ENCODE measurements at regions not wholly inside any gene's neighbourhood (a gene's known extent, or its start where the extent isn't known, plus 50 kb on each side); places are given as distances from the start of the nearest gene placed in this dataset.

DNA sequence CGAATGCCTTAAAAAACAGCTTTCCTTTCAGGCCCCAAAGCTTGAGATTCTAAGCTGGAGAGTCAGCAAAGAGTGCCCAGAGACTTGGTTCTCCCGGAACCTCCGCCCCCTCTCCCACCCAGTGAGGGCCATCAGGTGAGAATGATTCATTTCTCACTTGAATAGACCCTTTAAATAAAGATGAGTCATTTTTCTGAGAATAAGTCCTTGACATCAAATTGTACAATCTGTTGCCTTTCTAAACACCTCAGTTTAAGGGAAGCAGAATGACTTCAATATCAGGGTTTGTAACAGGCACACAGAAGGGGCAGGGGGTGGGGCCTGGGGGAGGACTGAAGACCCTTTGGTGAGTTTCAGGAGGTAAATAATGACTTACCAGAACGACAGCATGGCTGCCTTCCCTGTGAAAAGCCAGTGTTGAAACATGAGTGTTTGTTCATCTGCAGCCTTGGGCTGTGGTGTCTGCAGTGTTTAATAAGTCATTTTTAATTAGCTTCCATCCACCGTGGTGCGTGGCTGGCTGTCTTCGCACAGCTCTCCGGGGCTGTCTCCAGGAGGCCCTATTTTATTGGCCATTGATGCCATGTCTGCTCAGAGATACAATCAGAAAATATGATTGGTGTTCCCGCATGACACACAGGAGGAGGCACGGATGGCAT is 134.9 kb upstream of the ZNF236 start (continued):
- TF ChIP-seq ARNTL (CRISPR knock-in tag; IDR thresholded peaks at IDR 0.05; ENCODE audit: borderline replicate concordance, low read depth): no peak

DNA sequence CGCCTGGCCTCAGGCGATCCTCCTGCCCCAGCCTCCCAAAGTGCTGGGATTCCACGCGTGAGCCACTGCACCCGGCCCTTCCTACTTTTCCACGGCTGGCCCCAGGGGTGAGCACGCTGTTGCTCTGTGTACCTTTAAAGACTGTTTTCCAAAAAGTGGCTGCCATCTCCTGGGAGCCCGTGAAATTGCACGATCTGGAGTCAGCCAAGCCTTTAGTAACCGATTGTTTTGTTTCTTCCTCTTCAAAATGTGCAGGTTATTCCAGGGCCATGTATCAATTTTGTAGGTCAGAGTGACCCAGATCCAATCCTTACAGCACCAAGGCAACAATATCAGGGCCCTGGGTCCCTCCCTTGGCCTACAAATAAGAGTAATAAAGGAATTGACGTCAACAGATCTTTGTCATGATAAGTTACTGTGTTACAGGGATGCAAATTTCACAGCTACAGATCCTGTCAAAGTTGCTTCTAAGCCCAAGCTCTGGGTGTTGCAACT is 135.6 kb upstream of the ZNF236 start:
- no peak for TF ChIP-seq ZC3H10 (CRISPR knock-in tag; IDR thresholded peaks at IDR 0.05)
- TF ChIP-seq, protein P1, sequence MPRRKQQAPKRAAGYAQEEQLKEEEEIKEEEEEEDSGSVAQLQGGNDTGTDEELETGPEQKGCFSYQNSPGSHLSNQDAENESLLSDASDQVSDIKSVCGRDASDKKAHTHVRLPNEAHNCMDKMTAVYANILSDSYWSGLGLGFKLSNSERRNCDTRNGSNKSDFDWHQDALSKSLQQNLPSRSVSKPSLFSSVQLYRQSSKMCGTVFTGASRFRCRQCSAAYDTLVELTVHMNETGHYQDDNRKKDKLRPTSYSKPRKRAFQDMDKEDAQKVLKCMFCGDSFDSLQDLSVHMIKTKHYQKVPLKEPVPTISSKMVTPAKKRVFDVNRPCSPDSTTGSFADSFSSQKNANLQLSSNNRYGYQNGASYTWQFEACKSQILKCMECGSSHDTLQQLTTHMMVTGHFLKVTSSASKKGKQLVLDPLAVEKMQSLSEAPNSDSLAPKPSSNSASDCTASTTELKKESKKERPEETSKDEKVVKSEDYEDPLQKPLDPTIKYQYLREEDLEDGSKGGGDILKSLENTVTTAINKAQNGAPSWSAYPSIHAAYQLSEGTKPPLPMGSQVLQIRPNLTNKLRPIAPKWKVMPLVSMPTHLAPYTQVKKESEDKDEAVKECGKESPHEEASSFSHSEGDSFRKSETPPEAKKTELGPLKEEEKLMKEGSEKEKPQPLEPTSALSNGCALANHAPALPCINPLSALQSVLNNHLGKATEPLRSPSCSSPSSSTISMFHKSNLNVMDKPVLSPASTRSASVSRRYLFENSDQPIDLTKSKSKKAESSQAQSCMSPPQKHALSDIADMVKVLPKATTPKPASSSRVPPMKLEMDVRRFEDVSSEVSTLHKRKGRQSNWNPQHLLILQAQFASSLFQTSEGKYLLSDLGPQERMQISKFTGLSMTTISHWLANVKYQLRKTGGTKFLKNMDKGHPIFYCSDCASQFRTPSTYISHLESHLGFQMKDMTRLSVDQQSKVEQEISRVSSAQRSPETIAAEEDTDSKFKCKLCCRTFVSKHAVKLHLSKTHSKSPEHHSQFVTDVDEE (CRISPR knock-in tag; IDR thresholded peaks at IDR 0.05): no peak
- TF ChIP-seq SNAI2 (CRISPR knock-in tag; IDR thresholded peaks at IDR 0.05): no peak
- TF ChIP-seq, protein P2, sequence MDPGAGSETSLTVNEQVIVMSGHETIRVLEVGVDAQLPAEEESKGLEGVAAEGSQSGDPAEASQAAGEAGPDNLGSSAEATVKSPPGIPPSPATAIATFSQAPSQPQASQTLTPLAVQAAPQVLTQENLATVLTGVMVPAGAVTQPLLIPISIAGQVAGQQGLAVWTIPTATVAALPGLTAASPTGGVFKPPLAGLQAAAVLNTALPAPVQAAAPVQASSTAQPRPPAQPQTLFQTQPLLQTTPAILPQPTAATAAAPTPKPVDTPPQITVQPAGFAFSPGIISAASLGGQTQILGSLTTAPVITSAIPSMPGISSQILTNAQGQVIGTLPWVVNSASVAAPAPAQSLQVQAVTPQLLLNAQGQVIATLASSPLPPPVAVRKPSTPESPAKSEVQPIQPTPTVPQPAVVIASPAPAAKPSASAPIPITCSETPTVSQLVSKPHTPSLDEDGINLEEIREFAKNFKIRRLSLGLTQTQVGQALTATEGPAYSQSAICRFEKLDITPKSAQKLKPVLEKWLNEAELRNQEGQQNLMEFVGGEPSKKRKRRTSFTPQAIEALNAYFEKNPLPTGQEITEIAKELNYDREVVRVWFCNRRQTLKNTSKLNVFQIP (CRISPR knock-in tag; IDR thresholded peaks at IDR 0.05; ENCODE audit: borderline replicate concordance, low read depth): no peak
- TF ChIP-seq CSDC2 (CRISPR knock-in tag; IDR thresholded peaks at IDR 0.05): no peak
- TF ChIP-seq RARB (CRISPR knock-in tag; IDR thresholded peaks at IDR 0.05): no peak
- no peak for TF ChIP-seq ESRRG (CRISPR knock-in tag; IDR thresholded peaks at IDR 0.05)
- TF ChIP-seq, protein P3, sequence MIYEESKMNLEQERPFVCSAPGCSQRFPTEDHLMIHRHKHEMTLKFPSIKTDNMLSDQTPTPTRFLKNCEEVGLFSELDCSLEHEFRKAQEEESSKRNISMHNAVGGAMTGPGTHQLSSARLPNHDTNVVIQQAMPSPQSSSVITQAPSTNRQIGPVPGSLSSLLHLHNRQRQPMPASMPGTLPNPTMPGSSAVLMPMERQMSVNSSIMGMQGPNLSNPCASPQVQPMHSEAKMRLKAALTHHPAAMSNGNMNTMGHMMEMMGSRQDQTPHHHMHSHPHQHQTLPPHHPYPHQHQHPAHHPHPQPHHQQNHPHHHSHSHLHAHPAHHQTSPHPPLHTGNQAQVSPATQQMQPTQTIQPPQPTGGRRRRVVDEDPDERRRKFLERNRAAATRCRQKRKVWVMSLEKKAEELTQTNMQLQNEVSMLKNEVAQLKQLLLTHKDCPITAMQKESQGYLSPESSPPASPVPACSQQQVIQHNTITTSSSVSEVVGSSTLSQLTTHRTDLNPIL (CRISPR knock-in tag; IDR thresholded peaks at IDR 0.05; ENCODE audit: low read depth): no peak
- no peak for TF ChIP-seq TCF4 (CRISPR knock-in tag; IDR thresholded peaks at IDR 0.05; ENCODE audit: borderline replicate concordance)
- no peak for TF ChIP-seq GLIS3 (CRISPR knock-in tag; IDR thresholded peaks at IDR 0.05)
- TF ChIP-seq OSR1 (CRISPR knock-in tag; IDR thresholded peaks at IDR 0.05): no peak
- no peak for TF ChIP-seq ISL1 (CRISPR knock-in tag; IDR thresholded peaks at IDR 0.05)
- no peak for TF ChIP-seq TOX (CRISPR knock-in tag; IDR thresholded peaks at IDR 0.05; ENCODE audit: borderline replicate concordance)
- TF ChIP-seq ZNF70 (CRISPR knock-in tag; IDR thresholded peaks at IDR 0.05): no peak
- ATAC-seq: peak; percentile 93

DNA sequence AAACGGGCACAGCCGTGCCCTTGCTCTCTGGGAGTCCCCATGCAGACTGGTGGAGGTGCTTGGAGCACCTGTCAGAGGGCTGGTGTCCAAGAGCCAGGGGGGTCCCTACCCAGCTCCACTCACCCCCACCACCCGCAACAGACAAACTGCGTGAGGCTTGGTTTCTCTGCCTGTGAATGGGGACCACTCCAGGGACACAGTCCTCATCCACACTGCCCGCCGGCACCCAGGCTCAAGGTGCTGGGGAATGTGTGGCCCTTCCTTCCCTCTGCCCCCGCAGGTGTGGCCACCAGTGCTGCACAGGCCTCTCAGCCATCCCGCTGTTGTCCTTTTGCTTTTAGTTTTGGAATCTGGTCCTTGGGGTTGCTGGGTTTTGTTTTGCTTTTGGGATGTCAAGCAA is 136.5 kb upstream of the ZNF236 start:
- ATAC-seq: no peak
- TF ChIP-seq ESRRG (CRISPR knock-in tag; IDR thresholded peaks at IDR 0.05) (no peak), RARB (CRISPR knock-in tag; IDR thresholded peaks at IDR 0.05) (no peak), PPARA (CRISPR knock-in tag; IDR thresholded peaks at IDR 0.05; ENCODE audit: borderline replicate concordance) (no peak), CSDC2 (CRISPR knock-in tag; IDR thresholded peaks at IDR 0.05) (no peak), ZFP3 (CRISPR knock-in tag; IDR thresholded peaks at IDR 0.05) (no peak), ZNF70 (CRISPR knock-in tag; IDR thresholded peaks at IDR 0.05) (no peak)
- TF ChIP-seq, protein P4, sequence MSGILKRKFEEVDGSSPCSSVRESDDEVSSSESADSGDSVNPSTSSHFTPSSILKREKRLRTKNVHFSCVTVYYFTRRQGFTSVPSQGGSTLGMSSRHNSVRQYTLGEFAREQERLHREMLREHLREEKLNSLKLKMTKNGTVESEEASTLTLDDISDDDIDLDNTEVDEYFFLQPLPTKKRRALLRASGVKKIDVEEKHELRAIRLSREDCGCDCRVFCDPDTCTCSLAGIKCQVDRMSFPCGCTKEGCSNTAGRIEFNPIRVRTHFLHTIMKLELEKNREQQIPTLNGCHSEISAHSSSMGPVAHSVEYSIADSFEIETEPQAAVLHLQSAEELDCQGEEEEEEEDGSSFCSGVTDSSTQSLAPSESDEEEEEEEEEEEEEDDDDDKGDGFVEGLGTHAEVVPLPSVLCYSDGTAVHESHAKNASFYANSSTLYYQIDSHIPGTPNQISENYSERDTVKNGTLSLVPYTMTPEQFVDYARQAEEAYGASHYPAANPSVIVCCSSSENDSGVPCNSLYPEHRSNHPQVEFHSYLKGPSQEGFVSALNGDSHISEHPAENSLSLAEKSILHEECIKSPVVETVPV (CRISPR knock-in tag; IDR thresholded peaks at IDR 0.05): no peak
- TF ChIP-seq, protein P3 (CRISPR knock-in tag; IDR thresholded peaks at IDR 0.05; ENCODE audit: low read depth): no peak

DNA sequence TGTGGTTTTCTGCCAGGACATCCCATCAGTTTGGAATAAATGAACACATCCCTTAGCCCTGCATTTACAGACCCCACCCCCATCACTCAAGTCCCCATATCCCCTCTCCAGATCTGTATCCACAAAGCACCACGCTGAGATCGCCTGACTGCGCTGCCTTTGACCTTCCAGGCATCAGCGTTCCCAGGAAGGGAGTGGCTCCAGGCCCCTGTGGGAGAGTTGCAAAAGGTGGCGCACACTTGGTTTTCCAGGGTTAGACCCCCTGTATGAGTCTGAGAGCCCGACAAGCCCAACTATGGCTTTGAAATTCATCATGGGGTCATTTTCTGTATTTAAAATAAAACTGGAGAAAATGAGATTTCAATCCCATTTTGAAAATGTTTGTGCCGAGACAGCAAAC is 137.0 kb upstream of the ZNF236 start:
- ATAC-seq: no peak
- TF ChIP-seq GLIS3 (CRISPR knock-in tag; IDR thresholded peaks at IDR 0.05): no peak
- no peak for TF ChIP-seq TOX (CRISPR knock-in tag; IDR thresholded peaks at IDR 0.05; ENCODE audit: borderline replicate concordance)
- TF ChIP-seq SNAI2 (CRISPR knock-in tag; IDR thresholded peaks at IDR 0.05): no peak
- no peak for TF ChIP-seq ZFP3 (CRISPR knock-in tag; IDR thresholded peaks at IDR 0.05)
- no peak for TF ChIP-seq ZNF70 (CRISPR knock-in tag; IDR thresholded peaks at IDR 0.05)
- no peak for TF ChIP-seq ZNF8 (CRISPR knock-in tag; IDR thresholded peaks at IDR 0.05)
- no peak for TF ChIP-seq ZC3H10 (CRISPR knock-in tag; IDR thresholded peaks at IDR 0.05)
- TF ChIP-seq, protein P4 (CRISPR knock-in tag; IDR thresholded peaks at IDR 0.05): no peak
- no peak for TF ChIP-seq OSR1 (CRISPR knock-in tag; IDR thresholded peaks at IDR 0.05)

All from SK-N-SH treated with all-trans-retinoic acid at 6 μM for 48 hours (cell line).